Panc1 (cell line): ENCODE measurements at regions not wholly inside any gene's neighbourhood (a gene's known extent, or its start where the extent isn't known, plus 50 kb on each side); places are given as distances from the start of the nearest gene placed in this dataset.

Source experiments
- POLR2AphosphoS5 ChIP-seq: IDR thresholded peaks from 2 replicates; pipeline ENCODE4 v1.6.1; 2012; ENCODE audit warnings: mild to moderate bottlenecking, low read depth, low read length, moderate library complexity
- SIN3A ChIP-seq: IDR thresholded peaks from 2 replicates; pipeline ENCODE4 v1.6.1; 2012; ENCODE audit warnings: low read depth, mild to moderate bottlenecking, low read length, moderate library complexity, borderline replicate concordance; ENCODE audit not compliant: insufficient read depth
- TF ChIP-seq, protein P1 (sequence below): fragments of 450-650 bp; IDR thresholded peaks from 2 replicates; pipeline ENCODE4 v1.5.1; 2017; ENCODE audit warnings: mild to moderate bottlenecking

DNA sequence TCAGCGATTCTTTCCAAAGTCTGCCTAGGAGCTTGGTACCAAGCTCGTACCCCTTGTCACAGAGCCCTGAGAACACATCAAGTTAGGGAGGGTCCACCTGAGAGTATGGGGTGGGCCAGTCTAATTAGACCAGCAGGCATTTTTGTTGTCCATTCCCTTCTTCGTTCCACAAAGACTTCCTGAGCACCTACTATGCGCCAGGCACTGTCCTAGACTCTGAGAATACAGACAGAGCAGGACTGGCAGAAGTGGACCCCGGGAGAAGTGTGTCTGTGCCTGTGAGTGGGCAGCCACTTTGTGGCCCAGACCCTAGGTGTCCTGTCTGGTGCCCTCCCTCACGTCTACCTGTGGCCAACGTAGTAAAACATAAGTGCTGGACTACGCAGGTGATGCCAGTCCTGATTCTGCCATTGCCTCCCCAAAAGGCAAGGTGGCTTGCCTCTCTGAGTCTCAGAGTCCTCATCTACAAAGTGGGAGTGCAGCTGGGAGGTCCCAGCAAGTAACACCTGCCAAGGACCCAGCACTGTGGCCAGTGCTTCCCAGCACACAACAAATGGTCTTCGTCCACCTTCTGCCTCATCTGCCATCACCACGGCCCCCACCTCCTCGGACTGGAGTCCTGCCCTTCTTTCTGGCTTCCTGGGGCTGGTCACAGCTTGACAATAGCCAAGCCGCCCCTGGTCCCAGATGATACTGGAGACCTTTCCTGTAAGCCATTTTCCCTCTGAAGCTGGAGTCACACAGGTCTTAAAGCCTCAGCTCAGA lies 54.3 kb upstream of the DUSP5 start:
- TF ChIP-seq, protein P1, sequence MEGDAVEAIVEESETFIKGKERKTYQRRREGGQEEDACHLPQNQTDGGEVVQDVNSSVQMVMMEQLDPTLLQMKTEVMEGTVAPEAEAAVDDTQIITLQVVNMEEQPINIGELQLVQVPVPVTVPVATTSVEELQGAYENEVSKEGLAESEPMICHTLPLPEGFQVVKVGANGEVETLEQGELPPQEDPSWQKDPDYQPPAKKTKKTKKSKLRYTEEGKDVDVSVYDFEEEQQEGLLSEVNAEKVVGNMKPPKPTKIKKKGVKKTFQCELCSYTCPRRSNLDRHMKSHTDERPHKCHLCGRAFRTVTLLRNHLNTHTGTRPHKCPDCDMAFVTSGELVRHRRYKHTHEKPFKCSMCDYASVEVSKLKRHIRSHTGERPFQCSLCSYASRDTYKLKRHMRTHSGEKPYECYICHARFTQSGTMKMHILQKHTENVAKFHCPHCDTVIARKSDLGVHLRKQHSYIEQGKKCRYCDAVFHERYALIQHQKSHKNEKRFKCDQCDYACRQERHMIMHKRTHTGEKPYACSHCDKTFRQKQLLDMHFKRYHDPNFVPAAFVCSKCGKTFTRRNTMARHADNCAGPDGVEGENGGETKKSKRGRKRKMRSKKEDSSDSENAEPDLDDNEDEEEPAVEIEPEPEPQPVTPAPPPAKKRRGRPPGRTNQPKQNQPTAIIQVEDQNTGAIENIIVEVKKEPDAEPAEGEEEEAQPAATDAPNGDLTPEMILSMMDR = no peak
- no peak for TF ChIP-seq POLR2AphosphoS5
- no peak for TF ChIP-seq SIN3A
